MCF 10A (cell line): ENCODE measurements at regions not wholly inside any gene's neighbourhood (a gene's known extent, or its start where the extent isn't known, plus 50 kb on each side); places are given as distances from the start of the nearest gene placed in this dataset.

Source experiments
- BruUV-seq: library from RNA; stranded (reverse); fragments of 400-500 nt; replicated peaks from 2 replicates; lab custom pipeline; 2021; lab: Mats Ljungman, UMichigan
- CTCF ChIA-PET: fragments of 300-600 bp; sonication (Branson Sonifier 250); formaldehyde crosslinking; extraction: SDS; loops from one replicate; lab custom pipeline; 2021; ENCODE audit warnings: antibody characterized with exemption, inconsistent platforms; lab: Yijun Ruan, JAX
- POLR2A ChIA-PET: fragments of 300-600, 350-650 bp; sonication (Branson Sonifier 250); formaldehyde crosslinking; extraction: SDS; loops from one replicate; lab custom pipeline; 2020; ENCODE audit warnings: antibody characterized with exemption, inconsistent platforms; lab: Yijun Ruan, JAX
- DNase-seq: peaks from one replicate; pipeline ENCODE4 v3.0.0-alpha.2; 2018; ENCODE audit not compliant: unreplicated experiment
- H3K27ac Mint-ChIP-seq: one replicate; pipeline ENCODE4 v1.8.0; 2022; ENCODE audit warnings: mild to moderate bottlenecking, low read depth, mixed read lengths; ENCODE audit not compliant: unreplicated experiment
- H3K27me3 Mint-ChIP-seq: one replicate; pipeline ENCODE4 v1.8.0; 2022; ENCODE audit warnings: mixed read lengths; ENCODE audit not compliant: insufficient read depth, unreplicated experiment
- H3K36me3 Mint-ChIP-seq: one replicate; pipeline ENCODE4 v1.8.0; 2022; ENCODE audit warnings: mild to moderate bottlenecking, moderate library complexity, mixed read lengths; ENCODE audit not compliant: insufficient read depth, unreplicated experiment
- H3K4me1 Mint-ChIP-seq: one replicate; pipeline ENCODE4 v1.8.0; 2022; ENCODE audit warnings: mixed read lengths; ENCODE audit not compliant: insufficient read depth, unreplicated experiment
- H3K4me3 Mint-ChIP-seq: one replicate; pipeline ENCODE4 v1.8.0; 2022; ENCODE audit warnings: mild to moderate bottlenecking, moderate library complexity, mixed read lengths; ENCODE audit not compliant: unreplicated experiment
- H3K9me3 Mint-ChIP-seq: one replicate; pipeline ENCODE4 v1.8.0; 2022; ENCODE audit warnings: mixed read lengths; ENCODE audit not compliant: unreplicated experiment
- CTCF ChIP-seq: fragments of 200-600 bp; IDR thresholded peaks from one replicate; pipeline ENCODE4 v1.8.0; 2022; ENCODE audit warnings: antibody characterized with exemption, mild to moderate bottlenecking; ENCODE audit not compliant: unreplicated experiment
- intact Hi-C: fragments of 100-400 bp; cut with micrococcal nuclease; formaldehyde crosslinking; loops from 2 replicates; pipeline ENCODE4 v1.14.1; 2022

DNA sequence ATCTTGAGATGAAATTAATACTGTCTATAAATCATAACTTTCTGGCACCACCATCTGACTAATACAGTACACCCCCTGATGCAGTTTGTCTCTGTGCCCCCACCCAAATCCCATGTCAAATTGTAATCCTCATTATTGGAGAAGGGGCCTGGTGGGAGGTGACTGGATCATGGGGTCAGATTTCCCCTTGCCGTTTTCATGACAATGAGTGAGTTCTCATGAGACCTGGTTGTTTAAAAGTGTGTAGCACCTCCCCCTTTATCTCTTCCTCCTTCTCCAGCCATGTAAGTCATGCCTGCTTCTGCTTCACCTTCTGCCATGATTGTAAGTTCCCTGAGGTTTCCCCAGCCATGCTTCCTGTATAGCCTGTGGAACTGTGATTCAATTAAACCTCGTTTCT, 78.7 kb upstream of the CDH6 start:
- H3K4me1 Mint-ChIP-seq, result peaks cover 9% of the 10 kb centered on the region
- no peak overlapping the region for H3K4me3 Mint-ChIP-seq
- no peak for TF ChIP-seq CTCF
- intact Hi-C loops, result no loop called here
- ChIA-PET POLR2A (no interaction called here), CTCF (no interaction called here)
- no TSS peak for BruUV-seq
- no peaks in the 10 kb centered on the region for H3K27me3 Mint-ChIP-seq
- H3K27ac Mint-ChIP-seq, result no peak overlapping the region
- no peaks in the 10 kb centered on the region for H3K9me3 Mint-ChIP-seq
- no peaks in the 10 kb centered on the region for H3K36me3 Mint-ChIP-seq
- no peak for DNase-seq

- no peaks in the 10 kb centered on the region for H3K9me3 Mint-ChIP-seq
- no peak overlapping the region for H3K27ac Mint-ChIP-seq
- POLR2A ChIA-PET, result no interaction called here
- H3K36me3 Mint-ChIP-seq, result no peaks in the 10 kb centered on the region
- CTCF ChIA-PET, result interaction anchor here (0.7 kb wide), 1 partner anchor 9 kb away, joined by 3 read pairs; no protein-coding TSS in a partner anchor
- DNase-seq, result no peak
- H3K27me3 Mint-ChIP-seq, result no peaks in the 10 kb centered on the region
- H3K4me3 Mint-ChIP-seq, result no peak overlapping the region
- BruUV-seq, result no TSS peak
- intact Hi-C loops, result no loop called here
- peaks cover 9% of the 10 kb centered on the region for H3K4me1 Mint-ChIP-seq
- TF ChIP-seq CTCF, result no peak
Measured at GRCh38 chr5:31113666-31114350, 79.7 kb upstream of the CDH6 start.

- Mint-ChIP-seq H3K4me3 (no peak overlapping the region), H3K36me3 (no peaks in the 10 kb centered on the region), H3K4me1 (peaks cover 9% of the 10 kb centered on the region), H3K27me3 (no peaks in the 10 kb centered on the region), H3K27ac (no peak overlapping the region), H3K9me3 (no peaks in the 10 kb centered on the region)
- TF ChIP-seq CTCF, result no peak
- BruUV-seq, result no TSS peak
- intact Hi-C loops, result no loop called here
- CTCF ChIA-PET, result interaction anchor here (0.7 kb wide), 1 partner anchor 9 kb away, joined by 3 read pairs; no protein-coding TSS in a partner anchor
- peak; percentile 11 for DNase-seq
- POLR2A ChIA-PET, result no interaction called here
Measured at GRCh38 chr5:31113101-31113500, 80.4 kb upstream of the CDH6 start.

DNA sequence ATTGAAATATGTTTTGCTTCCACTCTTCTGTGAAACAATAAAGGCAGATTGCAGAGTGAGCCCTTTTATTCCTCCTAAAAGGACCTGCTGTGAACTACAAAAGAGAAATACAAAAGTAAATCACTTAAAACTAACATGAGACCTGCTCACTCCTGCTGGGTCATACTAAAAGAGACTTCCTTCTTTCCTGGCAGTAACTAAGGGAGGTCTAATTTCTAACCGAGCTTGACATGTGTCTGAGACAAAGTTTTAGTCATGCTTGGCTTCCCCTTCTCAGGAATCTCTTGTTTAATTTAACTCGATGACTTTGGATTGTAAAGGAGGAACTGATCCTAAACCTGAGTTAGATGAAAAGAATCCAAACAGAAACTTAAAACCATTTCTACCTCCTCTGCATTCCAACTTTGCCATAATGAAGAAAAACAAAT, 86.4 kb upstream of the CDH6 start:
- no TSS peak for BruUV-seq
- no peaks in the 10 kb centered on the region for H3K27me3 Mint-ChIP-seq
- POLR2A ChIA-PET, result interaction anchor here (0.8 to 1.2 kb wide), 2 partner anchors 14 to 29 kb away, joined by 3 to 4 read pairs; no protein-coding TSS in a partner anchor
- no peak for DNase-seq
- H3K4me3 Mint-ChIP-seq, result no peak overlapping the region
- H3K9me3 Mint-ChIP-seq, result peaks cover 8% of the 10 kb centered on the region
- H3K4me1 Mint-ChIP-seq, result no peaks in the 10 kb centered on the region
- no peak for TF ChIP-seq CTCF
- H3K36me3 Mint-ChIP-seq, result no peaks in the 10 kb centered on the region
- intact Hi-C loops, result no loop called here
- H3K27ac Mint-ChIP-seq, result no peak overlapping the region
- CTCF ChIA-PET, result interaction anchor here (0.6 to 0.7 kb wide), 2 partner anchors 57 to 1361 kb away, joined by 3 read pairs; no protein-coding TSS in a partner anchor
